GM18858 (cell line): ENCODE measurements at regions not wholly inside any gene's neighbourhood (a gene's known extent, or its start where the extent isn't known, plus 50 kb on each side); places are given as distances from the start of the nearest gene placed in this dataset.
A peak's percentile ranks its signal among the peaks of the same experiment; 100 is the strongest.
"Not testable (repeated sequence)": the region's sequence is repeated elsewhere in the genome, so short reads cannot be mapped to it uniquely, and the experiment has no call there.

ENCODE experiments used
- ATAC-seq: cut with Tn5 transposase; IDR thresholded peaks from one replicate; pipeline ENCODE4 v1.9.1; 2021; ENCODE audit not compliant: unreplicated experiment

DNA sequence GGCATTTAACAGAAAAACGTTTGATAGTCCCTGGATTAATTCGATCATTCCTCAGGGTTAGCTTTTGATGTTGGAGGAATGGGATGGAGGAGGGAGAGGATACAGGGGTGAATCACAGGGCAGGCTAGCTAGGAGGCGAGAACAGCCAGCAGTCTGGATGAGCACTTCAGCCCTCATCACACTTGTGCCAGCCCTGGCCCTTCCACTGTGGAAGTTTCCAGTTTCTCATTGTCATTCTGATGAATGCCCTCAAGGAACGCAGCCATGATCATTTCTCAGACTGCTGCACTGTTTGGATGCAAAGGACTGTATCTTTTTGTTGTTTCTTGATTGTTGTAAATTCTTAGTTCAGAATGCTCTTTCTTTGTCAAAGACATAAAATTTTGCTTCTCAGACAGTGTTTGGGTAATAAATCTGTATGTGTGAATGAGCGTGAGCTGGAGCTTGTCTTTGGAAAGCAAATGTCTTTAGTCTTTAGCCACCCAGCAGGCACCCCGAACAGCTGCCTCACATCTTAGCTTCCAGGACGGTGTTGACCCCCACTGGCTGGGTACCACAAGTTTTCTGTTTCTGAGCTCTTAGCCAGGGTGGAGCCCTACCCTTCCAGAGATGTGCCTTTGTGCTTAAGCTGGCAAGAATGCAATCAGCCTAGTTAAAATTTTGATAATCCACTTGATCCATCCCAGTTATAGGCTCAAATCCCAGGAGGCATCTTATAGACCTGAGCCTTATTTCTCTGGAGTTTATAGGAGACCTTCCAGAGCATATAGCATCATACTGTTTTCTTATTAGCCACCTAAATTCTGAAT, 121.1 kb downstream of the PDCD6IP start:
- no peak for ATAC-seq

DNA sequence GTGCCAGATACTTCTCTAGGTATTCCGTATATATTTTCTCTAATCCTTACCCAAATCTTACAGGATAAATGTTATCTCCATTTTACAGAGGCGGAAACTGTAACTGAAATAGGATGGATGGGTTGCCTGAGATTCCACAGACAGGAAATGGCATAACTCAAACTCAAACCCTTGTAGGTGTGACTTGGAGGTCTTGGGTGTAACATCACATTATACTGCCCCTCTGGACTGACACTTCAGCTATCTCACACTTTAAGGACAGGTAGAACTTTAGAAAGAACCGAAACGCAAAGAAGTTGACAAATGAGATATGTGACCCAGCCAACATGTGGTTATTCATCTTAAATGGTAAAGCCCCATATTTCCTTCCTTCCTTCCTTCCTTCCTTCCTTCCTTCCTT, 122.1 kb downstream of the PDCD6IP start:
- ATAC-seq, result no peak

DNA sequence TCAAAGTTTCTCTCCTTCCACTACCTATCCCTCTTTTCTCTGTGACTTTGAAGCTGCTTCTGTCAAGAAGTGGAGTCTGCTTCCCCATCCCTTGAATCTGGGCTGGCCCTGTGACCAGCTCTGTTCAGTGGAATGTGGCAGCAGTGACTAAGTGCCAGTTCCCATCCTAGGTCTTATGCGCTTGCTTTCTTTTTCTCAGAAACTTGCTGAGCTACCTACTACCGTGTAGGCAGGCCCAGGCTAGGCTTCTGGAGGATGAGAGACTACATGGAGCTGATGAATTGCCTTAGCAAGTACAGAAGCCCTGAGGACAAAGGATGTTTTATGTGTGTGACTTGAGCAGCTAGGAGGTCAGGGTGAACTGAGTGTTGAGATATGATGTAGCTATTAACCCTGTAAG, 123.2 kb downstream of the PDCD6IP start:
- ATAC-seq, result no peak

DNA sequence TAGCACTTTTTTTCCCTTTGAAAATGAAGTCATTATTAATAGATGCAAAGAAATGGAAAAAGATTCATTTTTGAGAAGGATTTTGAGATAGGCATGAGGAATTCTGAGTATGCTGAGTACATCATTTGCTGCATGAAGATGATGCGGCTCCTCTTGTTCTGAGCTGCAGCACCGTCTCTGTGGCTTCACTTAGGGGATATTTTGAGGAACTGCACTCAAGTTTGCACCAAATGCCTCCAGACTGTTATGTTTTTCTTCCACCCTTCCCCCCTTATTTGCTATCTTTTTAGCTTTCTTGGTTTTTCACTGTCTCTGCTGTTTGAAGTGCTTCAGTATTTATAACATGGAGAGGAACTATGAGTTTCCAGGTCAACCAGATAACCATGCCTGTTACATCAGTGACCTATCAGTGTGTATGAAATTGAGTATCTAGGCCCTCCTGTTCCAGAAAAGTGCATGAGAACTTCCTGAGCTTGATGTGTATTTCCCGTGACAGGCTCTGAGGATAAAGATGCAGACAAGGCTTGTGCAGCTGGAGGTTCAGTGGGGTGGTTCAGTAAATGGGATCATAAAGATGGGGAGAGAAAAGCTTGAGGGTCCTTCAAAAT, 128.7 kb downstream of the PDCD6IP start:
- ATAC-seq, result no peak

DNA sequence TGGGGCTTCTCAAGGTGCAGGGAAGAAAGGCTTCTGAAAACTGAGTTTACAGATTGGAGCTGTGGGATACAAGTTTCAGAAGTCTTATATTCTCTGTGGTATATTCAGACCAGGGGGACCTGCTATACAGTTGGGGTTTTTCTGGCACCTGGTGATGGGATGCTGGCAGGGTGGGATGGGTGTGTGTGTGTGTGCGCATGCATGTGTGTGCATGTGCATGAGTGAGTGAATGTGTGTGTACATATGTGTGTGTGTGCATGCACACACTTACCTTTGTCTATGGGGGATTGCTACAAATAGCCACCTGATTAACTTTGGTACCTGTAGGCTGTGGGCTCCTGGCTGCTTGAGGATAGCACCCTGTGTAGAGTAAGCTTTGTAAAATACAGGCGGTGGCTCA, 131.4 kb downstream of the PDCD6IP start:
- ATAC-seq, result no peak

DNA sequence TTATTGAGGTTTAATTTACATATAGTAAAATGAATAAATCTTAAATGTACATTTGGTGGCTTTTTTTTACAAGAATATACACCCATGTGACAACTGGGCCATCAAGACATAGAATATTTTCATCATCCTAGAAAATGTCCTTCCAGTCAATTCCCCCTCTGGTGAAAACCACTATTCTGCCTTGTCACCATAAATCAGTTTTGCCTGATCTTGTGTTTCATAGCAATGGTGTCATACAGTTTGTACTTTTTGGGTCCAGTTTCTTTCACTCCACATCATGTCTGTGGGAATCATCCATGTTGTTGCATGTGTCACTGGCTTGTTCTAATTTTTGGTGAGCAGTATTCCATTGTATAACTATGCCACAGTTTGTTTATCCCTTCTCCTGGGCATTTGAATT, 133.1 kb downstream of the PDCD6IP start:
- no peak for ATAC-seq

DNA sequence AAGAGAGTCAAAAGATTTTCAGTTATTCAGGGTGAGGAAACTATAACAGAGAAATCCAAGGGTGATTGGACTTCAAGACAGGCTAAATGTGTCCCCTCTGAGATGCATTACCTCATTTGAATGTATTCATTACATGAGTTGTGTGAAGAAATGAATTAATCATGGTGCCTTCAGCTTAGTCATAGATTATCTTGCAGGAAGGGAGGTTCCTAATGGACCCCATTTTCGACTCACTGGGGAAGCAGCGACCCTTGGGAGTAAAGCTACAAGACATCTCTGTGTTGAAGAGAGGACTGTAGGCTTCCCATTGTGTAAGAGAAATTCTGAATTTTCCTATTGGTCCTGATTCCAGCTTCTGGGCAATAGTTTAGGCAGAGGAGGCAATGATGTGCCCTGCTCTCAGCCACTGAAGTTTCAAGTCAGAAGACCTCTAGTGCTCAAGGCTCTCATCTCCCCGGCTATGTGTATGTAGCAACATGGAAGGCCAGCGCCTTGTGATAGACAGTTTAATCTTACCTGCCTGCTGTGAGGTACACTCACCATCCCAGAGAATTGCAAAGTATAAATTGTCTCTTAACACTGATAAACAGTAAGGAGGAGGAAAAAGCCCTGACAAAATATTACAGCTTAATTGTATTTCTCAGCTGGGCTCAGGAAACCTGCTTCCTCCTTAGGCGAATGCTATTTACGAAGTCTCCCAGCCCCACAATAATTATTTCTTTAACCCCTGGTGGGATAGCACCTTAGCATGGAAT, 133.8 kb downstream of the PDCD6IP start:
- no peak for ATAC-seq

DNA sequence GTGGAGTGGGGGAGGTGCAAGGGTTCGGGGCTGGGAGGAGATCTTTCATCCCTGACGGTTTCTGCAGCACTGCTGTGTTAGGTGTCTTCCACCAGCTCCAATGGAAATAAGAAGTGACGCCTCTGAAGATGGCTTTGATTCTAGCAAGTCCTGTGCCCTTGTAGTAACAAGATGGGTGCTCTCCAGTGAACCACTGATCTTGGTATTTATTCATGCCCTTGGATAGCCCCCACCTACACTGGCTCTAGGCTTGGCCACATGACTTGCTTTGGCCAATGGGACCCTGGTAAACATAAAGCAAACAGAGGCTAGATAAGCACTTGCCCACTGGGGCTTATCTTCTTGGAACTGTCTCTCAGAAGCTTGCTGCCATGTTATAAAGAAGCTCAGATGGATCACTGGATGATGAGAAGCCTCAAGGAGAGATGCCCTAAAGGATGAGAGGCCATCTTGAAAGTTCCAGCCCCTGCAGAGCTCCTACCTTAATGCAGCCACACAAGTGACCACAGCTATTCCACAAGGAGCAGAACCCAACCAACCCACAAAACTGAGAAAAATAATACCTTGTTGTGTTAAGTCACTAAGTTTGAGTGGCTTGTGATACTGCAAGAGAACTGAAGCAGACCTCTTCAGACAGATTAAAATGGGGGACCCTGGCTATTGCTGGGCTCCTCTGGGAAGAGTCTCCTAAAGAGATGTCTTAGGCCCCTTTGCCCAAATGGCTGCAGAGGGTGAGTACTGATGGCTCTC, 137.9 kb downstream of the PDCD6IP start:
- no peak for ATAC-seq

DNA sequence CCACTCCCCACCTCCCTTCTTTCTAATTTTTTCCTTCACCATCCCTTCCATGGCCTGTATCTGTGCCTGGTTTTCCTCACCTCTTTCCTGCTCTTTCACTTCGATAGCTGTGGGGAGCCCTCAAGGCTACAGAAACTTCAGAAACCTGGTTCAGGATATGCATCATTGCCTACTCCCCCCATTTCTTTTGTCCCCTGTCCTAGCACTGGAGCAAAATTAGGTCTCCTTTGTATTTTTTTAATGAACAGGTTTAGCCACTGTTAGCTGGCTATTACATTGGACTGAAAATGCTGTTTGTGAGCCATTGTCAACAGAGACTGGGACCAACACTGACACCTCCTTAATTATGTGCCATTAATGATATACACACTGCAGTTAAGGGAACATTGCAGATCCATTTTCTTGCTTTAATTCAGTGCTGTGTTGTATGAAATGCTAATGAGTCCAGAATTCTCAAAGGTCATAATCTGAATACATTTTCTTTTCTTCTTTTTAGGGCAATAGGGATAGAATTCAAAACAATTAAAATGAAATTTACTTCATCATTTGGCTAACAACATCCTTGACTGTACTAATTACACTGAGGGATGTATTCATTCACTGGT, 138.6 kb downstream of the PDCD6IP start:
- no peak for ATAC-seq

DNA sequence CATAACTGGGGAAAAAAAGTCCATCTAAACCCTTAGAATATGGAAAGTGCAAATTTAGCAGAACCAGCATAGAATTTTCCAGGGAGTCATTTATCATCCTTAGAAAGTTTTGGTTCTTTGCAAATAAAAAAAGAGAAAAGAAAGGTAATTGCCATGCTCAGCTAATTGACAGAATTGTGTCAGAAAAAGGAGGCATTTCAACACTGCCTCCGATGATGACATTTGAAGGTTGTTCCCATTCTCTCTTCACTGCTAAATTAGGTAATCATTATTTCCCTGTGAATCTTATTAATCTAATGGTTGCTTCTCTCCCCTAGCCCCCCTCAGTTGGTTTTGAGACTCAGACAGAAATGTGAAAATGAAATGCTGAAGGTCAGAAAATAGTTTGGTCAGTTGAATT, 139.2 kb downstream of the PDCD6IP start:
- ATAC-seq, result no peak

DNA sequence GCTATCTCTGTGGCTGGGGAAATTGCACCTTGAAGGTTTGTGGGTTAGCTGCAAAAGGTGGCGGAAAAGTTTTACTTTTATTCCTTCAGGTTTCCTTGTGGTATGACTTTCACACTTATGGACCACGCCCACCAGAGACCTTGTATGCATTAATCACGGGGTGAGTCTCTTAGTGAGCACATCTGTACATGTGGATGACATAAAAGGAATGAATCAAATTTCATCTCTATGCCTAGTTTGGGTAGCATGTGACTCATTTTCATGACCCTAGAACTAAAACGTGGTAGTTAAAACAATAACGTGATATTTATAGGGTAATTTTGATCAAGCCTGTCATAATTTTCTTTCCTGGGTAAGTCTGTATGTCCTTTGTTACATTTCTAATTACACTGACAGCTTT, 141.7 kb downstream of the PDCD6IP start:
- no peak for ATAC-seq

DNA sequence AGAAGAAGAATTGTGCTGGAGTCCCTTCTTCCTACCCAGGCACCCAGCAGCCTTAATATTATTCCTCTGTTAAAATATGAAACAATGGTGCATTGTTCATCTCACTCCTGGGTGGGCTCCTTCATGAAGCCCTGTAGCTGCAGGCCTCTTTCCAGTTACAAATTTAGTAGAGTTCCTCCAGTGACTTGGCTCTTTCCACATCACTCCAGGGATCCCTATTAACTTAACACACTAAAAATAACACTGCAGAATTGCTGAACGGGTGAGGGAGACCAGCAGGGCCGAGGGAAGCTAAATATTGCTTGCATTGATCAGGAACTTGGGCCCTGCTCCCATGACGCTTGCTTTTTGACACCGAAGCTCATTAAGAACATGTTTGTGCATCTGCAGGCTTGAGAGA, 142.3 kb downstream of the PDCD6IP start:
- no peak for ATAC-seq

DNA sequence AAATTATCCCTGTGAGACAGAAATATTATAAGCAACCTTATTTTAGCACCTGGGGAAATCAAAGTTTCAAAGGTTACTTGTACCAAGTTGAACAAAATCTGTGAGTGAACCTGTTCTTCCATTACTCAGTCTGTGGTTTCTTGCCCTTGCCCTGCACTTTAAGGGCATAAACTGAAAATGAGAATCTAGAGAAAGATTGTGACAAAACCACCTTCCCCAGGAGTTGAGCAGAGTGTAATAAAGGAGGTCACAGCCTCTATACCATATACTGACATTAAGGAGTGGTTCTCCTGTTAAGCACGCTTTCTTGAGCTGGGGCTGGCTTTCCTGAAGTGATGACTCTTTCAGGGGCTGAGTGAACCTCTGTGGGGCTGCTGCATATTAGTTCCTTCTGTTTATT, 143.4 kb downstream of the PDCD6IP start:
- ATAC-seq, result peak; percentile 59

DNA sequence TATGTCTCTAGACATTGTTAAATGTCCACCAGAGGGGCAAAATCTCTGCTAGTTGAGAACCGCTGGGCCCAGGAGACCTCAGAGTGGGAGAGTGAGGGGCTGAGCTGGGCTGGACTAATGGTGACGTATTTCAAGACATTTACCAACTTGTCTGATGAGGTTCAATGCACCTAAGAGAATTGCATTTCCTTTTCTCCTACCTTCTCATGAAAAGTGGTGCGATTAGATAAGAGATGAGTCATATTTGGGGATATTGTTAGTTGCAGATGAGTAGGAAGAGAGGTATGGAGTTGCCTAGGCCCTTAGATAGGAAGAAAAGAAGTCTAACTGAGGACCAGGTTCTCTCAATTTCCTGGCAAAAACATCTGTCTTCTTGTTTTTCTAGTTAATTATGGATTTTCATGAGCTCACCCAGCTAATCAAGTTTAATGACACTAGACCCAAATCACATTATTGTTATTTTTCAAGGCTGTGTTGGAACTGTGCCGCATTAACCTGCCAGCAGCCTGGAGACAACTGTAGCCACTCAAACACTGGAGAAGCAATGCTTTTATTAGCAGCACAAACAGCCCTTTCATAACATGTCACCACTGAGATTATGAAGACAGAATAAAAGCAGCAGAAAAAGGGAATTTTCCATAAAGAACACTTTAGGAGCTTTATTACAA, 144.2 kb downstream of the PDCD6IP start:
- ATAC-seq, result no peak

DNA sequence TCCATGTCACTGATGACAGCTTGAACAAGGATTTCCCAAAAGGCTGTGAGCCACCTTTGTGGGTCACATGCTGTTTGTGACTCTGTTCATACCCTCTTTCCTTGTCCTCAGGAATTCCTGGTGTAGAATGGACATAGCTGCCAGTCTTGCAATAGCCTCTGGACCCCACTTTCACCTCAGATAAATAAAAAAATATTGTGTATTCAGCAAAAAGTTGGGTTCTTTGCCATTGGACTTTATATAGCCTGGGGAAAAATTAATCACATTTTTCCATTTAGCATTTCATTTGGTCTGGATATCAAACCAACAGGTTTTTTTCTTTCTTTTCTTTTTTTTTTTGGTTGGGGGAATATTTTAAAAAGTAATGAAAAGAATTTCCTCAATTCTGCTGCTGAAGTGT, 144.8 kb downstream of the PDCD6IP start:
- no peak for ATAC-seq

DNA sequence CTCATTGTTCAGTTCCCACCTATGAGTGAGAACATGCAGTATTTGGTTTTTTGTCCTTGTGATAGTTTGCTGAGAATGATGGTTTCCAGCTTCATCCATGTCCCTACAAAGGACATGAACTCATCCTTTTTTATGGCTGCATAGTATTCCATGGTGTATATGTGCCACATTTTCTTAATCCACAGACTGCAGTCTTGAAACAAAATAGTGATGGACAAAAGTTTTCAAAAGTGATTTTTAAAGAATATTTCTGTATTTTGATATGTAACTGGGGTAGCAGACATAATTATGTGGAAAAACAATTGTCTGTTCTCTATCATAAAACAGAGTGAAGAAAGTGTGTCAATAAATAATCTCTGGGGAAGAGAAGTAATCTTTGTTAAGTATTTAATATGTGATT, 148.2 kb downstream of the PDCD6IP start:
- ATAC-seq, result not testable (repeated sequence)

DNA sequence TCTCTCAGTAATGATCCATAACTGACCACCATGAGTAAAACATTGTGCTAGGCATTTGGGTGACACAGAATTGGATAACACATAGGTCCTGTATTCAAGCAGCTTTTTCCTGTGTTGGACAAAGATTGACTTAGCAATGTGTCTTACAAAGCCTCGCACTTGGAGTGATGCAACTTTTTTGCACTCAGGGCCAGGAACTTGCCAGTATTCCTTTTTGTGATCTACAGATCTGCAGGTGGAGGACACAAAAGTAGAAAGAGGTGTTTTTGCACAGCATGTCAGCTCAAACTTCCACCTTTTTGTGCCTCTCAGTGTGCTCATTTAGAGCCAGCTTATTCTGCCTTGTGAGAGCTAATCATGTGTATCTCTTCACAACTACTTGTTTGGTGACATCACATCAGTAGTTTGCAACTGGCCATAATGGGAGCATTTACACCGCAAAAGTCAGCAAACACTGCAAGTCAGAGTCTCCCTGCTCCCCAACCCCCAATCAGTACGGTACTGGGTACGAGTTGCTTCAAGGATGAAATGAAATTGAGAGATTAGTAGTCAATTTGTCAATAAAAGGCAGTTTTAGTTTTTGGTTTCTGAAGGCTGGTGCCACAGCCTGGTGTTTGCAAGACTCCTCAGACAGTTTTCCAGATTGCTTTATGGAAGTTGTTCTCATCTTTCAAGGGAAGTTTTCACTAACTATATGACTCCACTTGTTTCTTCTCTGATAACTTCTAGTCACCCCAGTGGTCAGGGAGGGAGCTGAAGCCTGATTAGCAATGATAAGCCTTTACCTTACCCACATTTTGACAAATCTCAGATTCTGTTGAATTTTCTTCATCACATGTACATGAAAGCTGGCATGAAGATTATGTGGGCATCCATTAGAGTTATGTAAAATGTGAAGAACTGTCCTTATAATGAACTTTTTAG, 149.1 kb downstream of the PDCD6IP start:
- no peak for ATAC-seq

DNA sequence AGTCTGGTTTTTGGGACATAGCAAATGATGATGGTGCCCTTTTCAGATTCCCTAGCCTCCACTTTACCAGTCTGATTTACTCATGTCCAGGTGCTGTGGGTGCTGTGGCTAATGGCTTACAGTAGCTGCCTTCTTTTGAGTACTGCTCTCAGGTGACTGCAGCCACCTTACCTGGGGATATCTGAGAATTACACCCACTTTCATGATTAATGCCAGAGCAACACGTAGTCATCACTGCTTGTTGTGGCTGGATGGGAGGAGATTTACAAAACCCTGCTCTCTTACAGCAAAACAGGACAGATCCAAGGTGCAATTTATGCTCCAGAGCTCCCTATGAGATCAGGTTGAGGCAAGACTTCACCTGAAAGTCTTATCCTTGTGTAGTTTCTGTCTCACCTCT, 150.6 kb downstream of the PDCD6IP start:
- ATAC-seq, result no peak

DNA sequence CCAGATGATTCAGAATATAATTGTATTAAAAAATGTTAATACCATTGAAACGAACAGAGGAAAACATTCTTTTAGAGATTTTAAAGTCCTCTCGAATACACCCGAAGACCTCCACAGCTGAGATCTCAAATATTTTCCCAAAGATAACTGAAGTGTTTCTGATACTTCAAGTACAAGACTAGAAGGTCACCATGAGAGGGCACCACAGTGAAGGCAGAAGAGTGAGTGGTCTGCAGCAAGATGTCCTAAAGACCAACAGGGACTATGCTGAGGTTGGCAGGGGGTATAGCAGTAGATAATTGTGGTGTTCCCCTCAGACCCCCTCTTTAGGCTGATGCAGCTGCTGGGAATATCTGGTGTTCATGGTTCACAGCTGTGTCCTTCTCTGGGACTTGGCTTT, 156.5 kb downstream of the PDCD6IP start:
- no peak for ATAC-seq
